ENCODE measurements at regions not wholly inside any gene's neighbourhood (a gene's known extent, or its start where the extent isn't known, plus 50 kb on each side); places are given as distances from the start of the nearest gene placed in this dataset.

GRCh38 chr10:107502229-107502985 lies 337.9 kb upstream of the SORCS1 start:
- TF ChIP-seq CTCF (IDR thresholded peaks at IDR 0.05): no peak
- no peak for TF ChIP-seq POLR2A (IDR thresholded peaks at IDR 0.05)

Data from heart left ventricle (tissue), 13 donors.